Loucy (cell line): ENCODE measurements at regions not wholly inside any gene's neighbourhood (a gene's known extent, or its start where the extent isn't known, plus 50 kb on each side); places are given as distances from the start of the nearest gene placed in this dataset.

Experiments
- EZH2phosphoT487 ChIP-seq: fragments of 200-600 bp; IDR thresholded peaks from 2 replicates; pipeline ENCODE4 v1.6.1; 2018; ENCODE audit warnings: antibody characterized with exemption, mild to moderate bottlenecking, moderate library complexity, borderline replicate concordance
- TF ChIP-seq, protein P1 (sequence below): fragments of 200-600 bp; sonication (generic); conservative IDR thresholded peaks from 2 replicates; pipeline ENCODE4 v1.5.1; 2014; ENCODE audit warnings: mild to moderate bottlenecking, antibody characterized with exemption, low read length

DNA sequence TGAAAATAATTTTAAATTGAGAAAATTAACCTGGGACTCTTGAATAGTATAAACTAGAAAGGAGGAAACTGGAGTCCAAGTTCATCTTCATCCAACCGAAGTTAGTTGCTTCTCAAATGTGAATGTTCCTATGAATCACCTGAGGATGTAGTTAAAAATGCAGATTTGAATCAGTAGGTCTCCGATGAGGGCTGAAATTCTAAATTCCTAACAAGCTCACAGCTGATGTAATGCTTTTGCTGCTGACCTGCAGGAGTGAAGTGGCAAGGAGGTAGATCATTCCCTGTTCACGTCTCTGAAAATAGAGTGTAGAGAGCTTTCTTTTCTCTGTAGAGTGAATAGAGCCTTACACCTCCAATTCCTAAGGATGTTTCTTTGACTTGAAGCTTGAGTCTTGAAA, 685.5 kb downstream of the CPS1 start:
- TF ChIP-seq, protein P1, sequence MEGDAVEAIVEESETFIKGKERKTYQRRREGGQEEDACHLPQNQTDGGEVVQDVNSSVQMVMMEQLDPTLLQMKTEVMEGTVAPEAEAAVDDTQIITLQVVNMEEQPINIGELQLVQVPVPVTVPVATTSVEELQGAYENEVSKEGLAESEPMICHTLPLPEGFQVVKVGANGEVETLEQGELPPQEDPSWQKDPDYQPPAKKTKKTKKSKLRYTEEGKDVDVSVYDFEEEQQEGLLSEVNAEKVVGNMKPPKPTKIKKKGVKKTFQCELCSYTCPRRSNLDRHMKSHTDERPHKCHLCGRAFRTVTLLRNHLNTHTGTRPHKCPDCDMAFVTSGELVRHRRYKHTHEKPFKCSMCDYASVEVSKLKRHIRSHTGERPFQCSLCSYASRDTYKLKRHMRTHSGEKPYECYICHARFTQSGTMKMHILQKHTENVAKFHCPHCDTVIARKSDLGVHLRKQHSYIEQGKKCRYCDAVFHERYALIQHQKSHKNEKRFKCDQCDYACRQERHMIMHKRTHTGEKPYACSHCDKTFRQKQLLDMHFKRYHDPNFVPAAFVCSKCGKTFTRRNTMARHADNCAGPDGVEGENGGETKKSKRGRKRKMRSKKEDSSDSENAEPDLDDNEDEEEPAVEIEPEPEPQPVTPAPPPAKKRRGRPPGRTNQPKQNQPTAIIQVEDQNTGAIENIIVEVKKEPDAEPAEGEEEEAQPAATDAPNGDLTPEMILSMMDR = no peak
- no peak for TF ChIP-seq EZH2phosphoT487
